ENCODE measurements at regions not wholly inside any gene's neighbourhood (a gene's known extent, or its start where the extent isn't known, plus 50 kb on each side); places are given as distances from the start of the nearest gene placed in this dataset.
A peak's percentile ranks its signal among the peaks of the same experiment; 100 is the strongest.

DNA sequence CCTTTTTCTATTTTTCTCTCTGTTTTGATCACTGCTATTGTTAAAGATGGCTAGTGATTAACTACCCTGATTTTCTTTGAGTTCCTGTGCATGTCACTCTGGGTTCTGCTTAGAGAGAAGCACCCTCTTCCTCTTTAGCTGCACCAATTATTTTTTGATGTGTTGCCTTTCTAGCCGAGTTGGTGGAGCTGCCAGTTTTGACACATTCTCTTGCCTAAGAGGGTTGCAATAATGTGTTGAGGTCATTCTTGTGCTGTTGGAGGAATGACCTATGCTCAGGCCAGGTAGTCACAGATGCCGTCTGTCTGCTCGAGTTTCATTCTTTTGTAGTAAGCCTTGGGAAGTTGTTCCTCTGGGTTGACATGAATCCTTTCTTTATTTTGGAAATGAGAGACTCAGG, 84.6 kb upstream of the DPH6 start:
- Histone ChIP-seq H3K9ac (ENCODE audit: insufficient read depth in 1 of 2, low read depth in 2 of 2, low read length in 2 of 2) (no peak overlapping the region), H3K79me2 (ENCODE audit: control insufficient read depth, insufficient read depth, low read length) (no peaks in the 10 kb centered on the region), H4K20me1 (replicated peaks; ENCODE audit: control insufficient read depth, insufficient read depth, low read length) (no peaks in the 10 kb centered on the region), H2AFZ (ENCODE audit: low read depth, low read length) (no peak overlapping the region), H3K4me2 (ENCODE audit: insufficient read depth, low read length) (no peak overlapping the region), H3K9me3 (replicated peaks; ENCODE audit: control insufficient read depth, insufficient read depth, low read depth, low read length) (no peaks in the 10 kb centered on the region), H3K27me3 (ENCODE audit: control insufficient read depth in 2 of 2, insufficient read depth in 2 of 2, low read length in 2 of 2) (peaks cover 0 to 4% of the 10 kb centered on the region in 2 experiments; a peak in 1 of 5 replicates), H3K9me1 (ENCODE audit: control insufficient read depth, insufficient read depth, low read length) (no peaks in the 10 kb centered on the region), H3K4me3 (no peak overlapping the region), H3K27ac (ENCODE audit: extremely low read depth, low read depth, low read length) (no peak overlapping the region), H3K36me3 (ENCODE audit: control insufficient read depth, insufficient read depth, low read length) (no peaks in the 10 kb centered on the region), H3K4me1 (replicated peaks in 1 of 2; ENCODE audit: control insufficient read depth in 2 of 2, insufficient read depth in 2 of 2, low read length in 2 of 2) (peaks cover 0 to 7% of the 10 kb centered on the region in 2 experiments; a peak in 3 of 5 replicates)
- WGBS (ENCODE audit: insufficient coverage, low coverage, missing lambda C conversion rate): 5% methylated on average over 3 of the region's 3 CpGs
- BruUV-seq (replicated peaks): no TSS peak
- intact Hi-C loops (cut with micrococcal nuclease) (no loop called here), in situ Hi-C loops (cut with MboI) (no loop called here)
- CTCF ChIA-PET (ENCODE audit: low intra/inter-chr PET ratio): no interaction called here
- TF ChIP-seq HDAC3 (IDR thresholded peaks at IDR 0.05; ENCODE audit: borderline replicate concordance, partially characterized antibody): no peak
- peak; percentile 86 for TF ChIP-seq CEBPB (tag; IDR thresholded peaks at IDR 0.05)
- TF ChIP-seq, protein P1, sequence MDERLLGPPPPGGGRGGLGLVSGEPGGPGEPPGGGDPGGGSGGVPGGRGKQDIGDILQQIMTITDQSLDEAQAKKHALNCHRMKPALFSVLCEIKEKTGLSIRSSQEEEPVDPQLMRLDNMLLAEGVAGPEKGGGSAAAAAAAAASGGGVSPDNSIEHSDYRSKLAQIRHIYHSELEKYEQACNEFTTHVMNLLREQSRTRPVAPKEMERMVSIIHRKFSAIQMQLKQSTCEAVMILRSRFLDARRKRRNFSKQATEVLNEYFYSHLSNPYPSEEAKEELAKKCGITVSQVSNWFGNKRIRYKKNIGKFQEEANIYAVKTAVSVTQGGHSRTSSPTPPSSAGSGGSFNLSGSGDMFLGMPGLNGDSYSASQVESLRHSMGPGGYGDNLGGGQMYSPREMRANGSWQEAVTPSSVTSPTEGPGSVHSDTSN (CRISPR knock-in tag; IDR thresholded peaks at IDR 0.05; ENCODE audit: low read depth): no peak
- TF ChIP-seq, protein P1 (tag; conservative IDR thresholded peaks at IDR 0.05; ENCODE audit: low read depth): 0 out of 2 replicates have a peak, but pooled peaks have one; percentile 14
- TF ChIP-seq CEBPG (CRISPR knock-in tag; IDR thresholded peaks at IDR 0.05): 0 out of 2 replicates have a peak, but pooled peaks have one; percentile 20
- peak; percentile 48 to 64; a peak in 3 of 4 replicates for TF ChIP-seq CEBPG (tag; conservative IDR thresholded peaks at IDR 0.05 in 1 of 2, IDR thresholded peaks at IDR 0.05 in 1 of 2)
- peak in 1 of 2 experiments; percentile 31; a peak in 1 of 4 replicates for TF ChIP-seq TRIM24 (IDR thresholded peaks at IDR 0.05)
- no peak for TF ChIP-seq IFI16 (CRISPR knock-in tag; IDR thresholded peaks at IDR 0.05)
- TF ChIP-seq ZSCAN32 (CRISPR knock-in tag; IDR thresholded peaks at IDR 0.05): no peak
- ATAC-seq (no peak), DNase-seq (ENCODE audit: extremely low read depth in 1 of 4, low spot score in 3 of 4) (no peak), FAIRE-seq (no peak)
- POLR2A ChIA-PET: no interaction called here
